ENCODE measurements at regions not wholly inside any gene's neighbourhood (a gene's known extent, or its start where the extent isn't known, plus 50 kb on each side); places are given as distances from the start of the nearest gene placed in this dataset.

- no peak for ATAC-seq
- H3K79me2 ChIP-seq (ENCODE audit: control insufficient read depth, insufficient read depth, low read length) = no peaks in the 10 kb centered on the region
- in situ Hi-C loops (cut with MboI) = no loop called here
- FAIRE-seq = no peak
- H3K27me3 ChIP-seq (replicated peaks in 1 of 2; ENCODE audit: control insufficient read depth in 2 of 2, insufficient read depth in 2 of 2, low read length in 1 of 2) = no peaks in the 10 kb centered on the region
- ChIA-PET CTCF (interaction anchor here (1.0 to 1.7 kb wide), 4 partner anchors 10 to 154 kb away, joined by 4 to 6 read pairs (median 6); no protein-coding TSS in a partner anchor), POLR2A (no interaction called here), SMC1A (ENCODE audit: uncharacterized antibody, unreplicated experiment) (interaction anchor here (0.6 to 5.1 kb wide), 4 partner anchors 9 to 117 kb away, joined by 3 to 33 read pairs (median 6); no protein-coding TSS in a partner anchor), RAD21 (ENCODE audit: unreplicated experiment) (interaction anchor here (0.8 to 5.0 kb wide), 2 partner anchors 19 to 153 kb away, joined by 3 to 103 read pairs; no protein-coding TSS in a partner anchor)
- TF ChIP-seq PAX5 (IDR thresholded peaks at IDR 0.05; ENCODE audit: borderline replicate concordance, low read depth, low read length) (no peak), EP300 (IDR thresholded peaks at IDR 0.05; ENCODE audit: borderline replicate concordance in 1 of 2, control insufficient read depth in 1 of 2, low read depth in 2 of 2, low read length in 2 of 2) (no peak), E2F4 (IDR thresholded peaks at IDR 0.05; ENCODE audit: low read depth, low read length) (no peak), E2F8 (IDR thresholded peaks at IDR 0.05; ENCODE audit: low read depth, partially characterized antibody) (no peak), RAD51 (IDR thresholded peaks at IDR 0.05) (no peak), TARDBP (IDR thresholded peaks at IDR 0.05; ENCODE audit: borderline replicate concordance) (no peak), ZNF687 (IDR thresholded peaks at IDR 0.05) (no peak)
- intact Hi-C loops (cut with micrococcal nuclease; ENCODE audit: unreplicated experiment) = loop anchor here (5.0 kb wide), 1 partner anchor 152 kb away; no protein-coding TSS in a partner anchor
- BruUV-seq (replicated peaks) = no TSS peak
- no peaks in the 10 kb centered on the region for H4K20me1 ChIP-seq (ENCODE audit: control insufficient read depth, insufficient read depth)
- H3K9ac ChIP-seq (ENCODE audit: control insufficient read depth, insufficient read depth, low read length) = no peak overlapping the region
- no peak overlapping the region for H3K4me2 ChIP-seq (ENCODE audit: control insufficient read depth, insufficient read depth)
- H3K4me3 ChIP-seq = no peak overlapping the region
- no peak overlapping the region for H3K27ac ChIP-seq (ENCODE audit: control insufficient read depth, insufficient read depth)
- H3K4me1 ChIP-seq (ENCODE audit: control insufficient read depth, insufficient read depth, low read length) = no peaks in the 10 kb centered on the region
- no peaks in the 10 kb centered on the region for H3K9me3 ChIP-seq (replicated peaks; ENCODE audit: control insufficient read depth, insufficient read depth, low read length)
- WGBS (ENCODE audit: insufficient coverage, insufficient replicate concordance, low lambda C conversion rate, missing lambda C conversion rate) = 60% methylated on average over 1 of the region's 1 CpG
- no peaks in the 10 kb centered on the region for H3K36me3 ChIP-seq (ENCODE audit: control insufficient read depth in 2 of 2, insufficient read depth in 2 of 2, low read length in 1 of 2)
- DNase-seq (ENCODE audit: low read depth, low spot score) = no peak
- no peak overlapping the region for H2AFZ ChIP-seq (ENCODE audit: control insufficient read depth, low read depth, low read length)
Observed at GRCh38 chr4:136709897-136710296, 822.4 kb downstream of the PCDH18 start.
